Trophoblast cell (in vitro differentiated cells and primary cell): ENCODE measurements at regions not wholly inside any gene's neighbourhood (a gene's known extent, or its start where the extent isn't known, plus 50 kb on each side); places are given as distances from the start of the nearest gene placed in this dataset.

Source experiments
- DNase-seq, 2 donors: peaks; one replicate each; pipeline ENCODE4 v3.0.0-alpha.2; 2016
- H2AFZ ChIP-seq: 2 replicates; pipeline ENCODE4 v1.6.1; 2013; ENCODE audit warnings: low read length, moderate library complexity, mild to moderate bottlenecking; ENCODE audit not compliant: insufficient read depth, poor library complexity
- H2AK5ac ChIP-seq: 2 replicates; pipeline ENCODE4 v1.6.1; 2013; ENCODE audit warnings: mild to moderate bottlenecking, low read length
- H2BK120ac ChIP-seq: 2 replicates; pipeline ENCODE4 v1.6.1; 2013; ENCODE audit warnings: low read length, mild to moderate bottlenecking, moderate library complexity; ENCODE audit not compliant: insufficient read depth, poor library complexity
- H2BK12ac ChIP-seq: 2 replicates; pipeline ENCODE4 v1.6.1; 2013; ENCODE audit warnings: mild to moderate bottlenecking, low read length, moderate library complexity
- H2BK5ac ChIP-seq: 2 replicates; pipeline ENCODE4 v1.6.1; 2013; ENCODE audit warnings: low read length, low read depth, moderate library complexity, mild to moderate bottlenecking; ENCODE audit not compliant: poor library complexity
- H3K14ac ChIP-seq: 2 replicates; pipeline ENCODE4 v1.6.1; 2013; ENCODE audit warnings: mild to moderate bottlenecking, low read length
- H3K18ac ChIP-seq: 2 replicates; pipeline ENCODE4 v1.6.1; 2013; ENCODE audit warnings: mild to moderate bottlenecking, low read length
- H3K23ac ChIP-seq: 2 replicates; pipeline ENCODE4 v1.6.1; 2013; ENCODE audit warnings: low read length
- H3K27ac ChIP-seq: 2 replicates; pipeline ENCODE4 v1.5.1; 2013; ENCODE audit warnings: low read depth, mild to moderate bottlenecking, inconsistent platforms, low read length, moderate library complexity
- H3K27me3 ChIP-seq: 2 replicates; pipeline ENCODE4 v1.6.1; 2013; ENCODE audit warnings: inconsistent platforms, mild to moderate bottlenecking, low read length, moderate library complexity; ENCODE audit not compliant: insufficient read depth
- H3K36me3 ChIP-seq, 2 experiments: 1 replicate in 1 of 2; 2 replicates in 1 of 2; pipeline ENCODE4 v1.6.1; 2013; ENCODE audit warnings: low read length in 2 of 2, mild to moderate bottlenecking in 2 of 2, moderate library complexity in 1 of 2; ENCODE audit not compliant: insufficient read depth in 2 of 2, control insufficient read depth in 1 of 2
- H3K4ac ChIP-seq: 2 replicates; pipeline ENCODE4 v1.6.1; 2013; ENCODE audit warnings: low read depth, mild to moderate bottlenecking, low read length, moderate library complexity
- H3K4me1 ChIP-seq, 2 experiments: 1 replicate in 1 of 2; 2 replicates in 1 of 2; pipeline ENCODE4 v1.6.1; 2013; ENCODE audit warnings: low read length in 2 of 2, mild to moderate bottlenecking in 2 of 2, moderate library complexity in 1 of 2; ENCODE audit not compliant: insufficient read depth in 2 of 2, control insufficient read depth in 1 of 2
- H3K4me2 ChIP-seq: 2 replicates; pipeline ENCODE4 v1.6.1; 2013; ENCODE audit warnings: inconsistent platforms, mild to moderate bottlenecking, low read length, moderate library complexity
- H3K4me3 ChIP-seq: 2 replicates; pipeline ENCODE4 v1.5.1; 2013; ENCODE audit warnings: mild to moderate bottlenecking, low read depth, low read length, inconsistent platforms
- H3K79me1 ChIP-seq: one replicate; pipeline ENCODE4 v1.6.1; 2013; ENCODE audit warnings: low read length
- H3K79me2 ChIP-seq: 2 replicates; pipeline ENCODE4 v1.6.1; 2013; ENCODE audit warnings: low read length, mild to moderate bottlenecking; ENCODE audit not compliant: control insufficient read depth, insufficient read depth, poor library complexity
- H3K9ac ChIP-seq: 2 replicates; pipeline ENCODE4 v1.6.1; 2013; ENCODE audit warnings: mild to moderate bottlenecking, low read length
- H3K9me3 ChIP-seq: 2 replicates; pipeline ENCODE4 v1.6.1; 2013; ENCODE audit warnings: low read depth, mild to moderate bottlenecking, control low read depth, inconsistent platforms, low read length; ENCODE audit not compliant: insufficient read depth
- H4K12ac ChIP-seq: 2 replicates; pipeline ENCODE4 v1.6.1; 2013; ENCODE audit warnings: low read depth, mild to moderate bottlenecking, low read length, moderate library complexity
- H4K8ac ChIP-seq: 2 replicates; pipeline ENCODE4 v1.6.1; 2013; ENCODE audit warnings: low read depth, mild to moderate bottlenecking, low read length, moderate library complexity
- H4K91ac ChIP-seq: one replicate; pipeline ENCODE4 v1.6.1; 2013; ENCODE audit warnings: low read depth, mild to moderate bottlenecking, low read length, moderate library complexity
- WGBS: extraction: QIAGEN DNeasy Blood & Tissue Kit; methylation state at CpG from one replicate; pipeline ENCODE4 v1.1.7; 2013; ENCODE audit warnings: missing lambda C conversion rate; ENCODE audit not compliant: insufficient read length, insufficient coverage; ENCODE audit errors: extremely low coverage; 5-methylcytosine and 5-hydroxymethylcytosine counted together

GRCh38 chr6:156065849-156066248 is 610.2 kb upstream of the NOX3 start:
- no peak overlapping the region for H3K23ac ChIP-seq
- H3K79me2 ChIP-seq = no peaks in the 10 kb centered on the region
- no peak for DNase-seq
- H4K8ac ChIP-seq = no peak overlapping the region
- H2AK5ac ChIP-seq = no peak overlapping the region
- H2BK5ac ChIP-seq = no peak overlapping the region
- no peak overlapping the region for H3K4me2 ChIP-seq
- no peak overlapping the region for H3K9ac ChIP-seq
- H3K27me3 ChIP-seq = no peaks in the 10 kb centered on the region
- no peak overlapping the region for H2BK12ac ChIP-seq
- no peak overlapping the region for H2AFZ ChIP-seq
- no peak overlapping the region for H4K91ac ChIP-seq
- H3K4me1 ChIP-seq = no peaks in the 10 kb centered on the region
- WGBS = no CpG with 5 or more reads among the region's 3 CpGs
- no peak overlapping the region for H3K14ac ChIP-seq
- no peak overlapping the region for H3K4me3 ChIP-seq
- H3K36me3 ChIP-seq = no peaks in the 10 kb centered on the region
- H2BK120ac ChIP-seq = no peak overlapping the region
- H3K18ac ChIP-seq = no peak overlapping the region
- no peaks in the 10 kb centered on the region for H3K79me1 ChIP-seq
- no peak overlapping the region for H3K4ac ChIP-seq
- no peak overlapping the region for H3K27ac ChIP-seq
- H3K9me3 ChIP-seq = no peaks in the 10 kb centered on the region
- H4K12ac ChIP-seq = no peak overlapping the region

- H3K79me2 ChIP-seq = no peaks in the 10 kb centered on the region
- no peak overlapping the region for H3K9ac ChIP-seq
- no peak overlapping the region for H4K91ac ChIP-seq
- H3K4me2 ChIP-seq = no peak overlapping the region
- H3K79me1 ChIP-seq = no peaks in the 10 kb centered on the region
- H2BK120ac ChIP-seq = no peak overlapping the region
- no peak overlapping the region for H3K18ac ChIP-seq
- no peak overlapping the region for H3K4ac ChIP-seq
- H3K9me3 ChIP-seq = no peaks in the 10 kb centered on the region
- no peak for DNase-seq
- no peaks in the 10 kb centered on the region for H3K36me3 ChIP-seq
- H2AK5ac ChIP-seq = no peak overlapping the region
- no CpG with 5 or more reads among the region's 2 CpGs for WGBS
- H2BK5ac ChIP-seq = no peak overlapping the region
- no peak overlapping the region for H3K27ac ChIP-seq
- H2AFZ ChIP-seq = no peak overlapping the region
- H3K14ac ChIP-seq = no peak overlapping the region
- no peaks in the 10 kb centered on the region for H3K4me1 ChIP-seq
- H3K23ac ChIP-seq = no peak overlapping the region
- H2BK12ac ChIP-seq = no peak overlapping the region
- no peak overlapping the region for H4K12ac ChIP-seq
- H3K4me3 ChIP-seq = no peak overlapping the region
- no peaks in the 10 kb centered on the region for H3K27me3 ChIP-seq
- no peak overlapping the region for H4K8ac ChIP-seq
These were observed 606.5 kb upstream of the NOX3 start for GRCh38 chr6:156062091-156062563.

- H2BK12ac ChIP-seq = no peak overlapping the region
These were observed 605.8 kb upstream of the NOX3 start for GRCh38 chr6:156061465-156061864.

GRCh38 chr6:156060013-156060412 is 604.4 kb upstream of the NOX3 start:
- H3K18ac ChIP-seq = no peak overlapping the region
- H3K27me3 ChIP-seq = no peaks in the 10 kb centered on the region
- no peak overlapping the region for H2BK120ac ChIP-seq
- WGBS = no CpG with 5 or more reads among the region's 4 CpGs
- H3K4ac ChIP-seq = no peak overlapping the region
- H3K4me1 ChIP-seq = no peaks in the 10 kb centered on the region
- H3K9ac ChIP-seq = no peak overlapping the region
- DNase-seq = no peak
- H3K4me3 ChIP-seq = no peak overlapping the region
- no peak overlapping the region for H3K14ac ChIP-seq
- H3K9me3 ChIP-seq = no peaks in the 10 kb centered on the region
- no peak overlapping the region for H2AFZ ChIP-seq
- H3K27ac ChIP-seq = no peak overlapping the region
- H4K91ac ChIP-seq = no peak overlapping the region
- no peak overlapping the region for H2BK5ac ChIP-seq
- no peak overlapping the region for H2BK12ac ChIP-seq
- no peak overlapping the region for H2AK5ac ChIP-seq
- no peaks in the 10 kb centered on the region for H3K36me3 ChIP-seq
- no peak overlapping the region for H3K23ac ChIP-seq
- no peak overlapping the region for H3K4me2 ChIP-seq
- H3K79me2 ChIP-seq = no peaks in the 10 kb centered on the region
- H4K12ac ChIP-seq = no peak overlapping the region
- no peak overlapping the region for H4K8ac ChIP-seq
- H3K79me1 ChIP-seq = no peaks in the 10 kb centered on the region

More at GRCh38 chr6:156061465-156061864, 605.8 kb upstream of the NOX3 start:
- Histone ChIP-seq H3K14ac (no peak overlapping the region), H3K4me3 (no peak overlapping the region), H2AFZ (no peak overlapping the region), H4K91ac (no peak overlapping the region), H3K27ac (no peak overlapping the region), H4K12ac (no peak overlapping the region), H3K27me3 (no peaks in the 10 kb centered on the region), H2BK120ac (no peak overlapping the region), H3K79me1 (no peaks in the 10 kb centered on the region), H2AK5ac (no peak overlapping the region), H3K9me3 (no peaks in the 10 kb centered on the region), H2BK5ac (no peak overlapping the region), H3K4ac (no peak overlapping the region), H4K8ac (no peak overlapping the region), H3K4me2 (no peak overlapping the region), H3K36me3 (no peaks in the 10 kb centered on the region), H3K18ac (no peak overlapping the region), H3K4me1 (no peaks in the 10 kb centered on the region), H3K9ac (no peak overlapping the region), H3K79me2 (no peaks in the 10 kb centered on the region), H3K23ac (no peak overlapping the region)
- WGBS = no CpG with 5 or more reads among the region's 6 CpGs
- no peak for DNase-seq
